HG03457 (cell line): ENCODE measurements at regions not wholly inside any gene's neighbourhood (a gene's known extent, or its start where the extent isn't known, plus 50 kb on each side); places are given as distances from the start of the nearest gene placed in this dataset.
"Not testable (repeated sequence)": the region's sequence is repeated elsewhere in the genome, so short reads cannot be mapped to it uniquely, and the experiment has no call there.

Experiments
- ATAC-seq: cut with Tn5 transposase; IDR thresholded peaks from one replicate; pipeline ENCODE4 v1.9.1; 2021; ENCODE audit warnings: moderate number of reproducible peaks; ENCODE audit not compliant: unreplicated experiment

DNA sequence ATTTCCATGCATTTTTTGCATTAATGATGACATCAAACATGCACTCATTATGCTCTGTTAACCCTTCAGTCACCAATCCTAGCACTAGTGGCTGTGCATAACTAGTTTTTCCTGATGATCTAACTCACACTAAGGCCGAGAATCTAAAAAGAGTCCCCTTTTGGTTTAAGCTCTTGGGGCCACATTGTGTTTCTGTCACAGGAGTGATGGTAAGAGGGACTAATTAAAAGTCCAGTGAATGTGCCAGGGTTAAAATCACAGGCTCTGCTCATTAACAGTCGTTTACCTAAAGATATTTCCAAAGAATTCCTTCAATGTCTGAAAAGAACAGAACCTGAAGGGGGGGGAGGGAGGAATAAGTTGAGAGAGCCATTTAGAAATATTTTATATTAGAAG lies 359.0 kb upstream of the ANKRD30A start:
- no peak for ATAC-seq

DNA sequence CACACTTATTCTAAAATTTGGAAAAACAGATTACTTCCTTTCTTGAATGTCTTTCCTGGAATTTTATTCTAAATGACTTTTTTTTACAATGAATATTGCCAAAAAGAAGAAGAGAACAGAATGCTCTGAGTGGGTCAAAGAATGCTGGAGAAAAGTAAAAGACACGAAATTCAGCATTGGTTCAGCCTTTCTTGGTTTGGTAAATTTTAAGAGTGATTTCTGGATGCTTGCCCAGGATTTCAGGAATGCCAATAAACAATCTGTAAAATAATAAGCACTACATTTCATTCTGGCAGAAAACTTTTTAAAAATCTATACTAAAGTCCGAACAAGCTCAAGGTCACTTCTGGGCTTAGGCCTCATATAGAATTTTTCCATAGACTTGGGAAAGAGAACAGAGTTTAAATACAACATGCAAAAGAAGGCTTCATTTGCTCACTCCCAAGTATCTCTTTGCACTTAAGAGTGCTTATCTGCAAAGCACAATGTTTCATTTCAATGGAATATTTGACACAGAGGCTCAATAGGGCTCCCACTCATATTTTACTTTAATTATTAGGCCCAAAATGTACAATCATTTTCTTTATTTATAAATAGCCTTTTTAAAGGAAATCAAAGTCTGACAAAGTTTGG lies 359.5 kb upstream of the ANKRD30A start:
- ATAC-seq, result no peak

DNA sequence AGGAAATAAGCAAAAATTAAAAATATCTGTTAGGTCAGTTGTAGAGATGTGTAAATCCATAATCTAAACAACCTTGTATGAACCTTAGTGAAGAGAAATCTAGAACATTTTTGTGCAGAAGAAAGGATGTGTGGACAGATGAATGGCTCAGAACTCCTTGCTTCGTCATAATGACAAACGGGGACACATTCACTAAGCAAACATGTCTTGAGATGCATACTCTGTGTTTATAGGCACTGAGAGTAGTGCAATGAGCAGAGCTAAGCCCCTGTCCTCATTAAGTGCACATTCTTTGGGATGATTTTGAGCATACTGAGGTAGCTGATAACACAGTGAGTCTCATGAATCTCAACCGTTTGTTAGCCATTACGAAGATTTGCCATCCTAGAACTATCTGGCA lies 360.6 kb upstream of the ANKRD30A start:
- no peak for ATAC-seq

DNA sequence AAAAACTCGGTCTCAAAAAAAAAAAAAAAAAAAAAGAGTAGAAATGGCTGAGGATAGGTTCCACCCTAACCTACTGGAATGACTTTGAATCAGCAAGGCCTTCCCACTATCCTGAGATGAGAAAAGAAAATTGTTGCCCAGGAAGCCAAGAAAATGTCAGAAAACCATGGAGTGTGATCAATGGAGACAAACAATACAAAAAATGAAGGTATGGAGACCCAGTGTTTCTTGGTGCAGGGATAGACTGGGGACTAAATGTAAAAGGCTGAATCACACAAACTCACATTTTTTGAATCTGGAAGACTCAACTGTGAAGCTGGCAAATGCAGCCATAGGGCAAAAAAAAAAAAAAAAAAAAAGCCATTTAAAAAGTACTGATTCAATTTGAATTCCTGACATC lies 364.3 kb upstream of the ANKRD30A start:
- ATAC-seq, result no peak

DNA sequence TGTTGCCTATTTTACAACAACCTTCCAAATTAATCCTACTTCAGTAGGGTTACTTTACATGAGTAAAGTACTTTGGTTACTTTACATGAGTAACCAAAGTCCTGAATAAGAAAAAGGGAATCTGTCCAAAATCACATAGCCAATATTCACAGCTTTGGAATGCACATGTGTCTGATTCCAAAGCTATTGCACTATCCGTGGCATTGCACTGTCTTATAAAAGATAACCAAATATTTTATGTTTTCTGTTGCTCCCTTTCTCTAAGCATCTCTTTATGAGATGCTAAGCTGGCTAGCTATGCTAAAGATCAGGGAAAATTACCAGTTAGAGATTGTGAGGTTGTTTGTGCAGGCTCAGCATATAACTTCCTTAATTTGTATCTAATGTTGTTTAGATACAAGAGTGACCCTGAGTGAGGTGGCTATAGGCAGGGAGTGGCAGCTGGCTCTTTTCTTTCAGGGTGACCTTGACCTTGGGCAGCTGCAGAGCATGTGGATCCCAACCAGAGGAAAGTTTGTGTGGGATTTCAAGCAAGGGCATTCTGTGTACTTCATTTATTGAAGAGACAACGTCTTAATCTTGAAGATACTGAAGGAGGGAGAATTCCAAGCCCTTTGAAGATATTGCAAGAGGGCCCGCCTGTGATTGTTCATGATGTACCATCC lies 366.1 kb upstream of the ANKRD30A start:
- ATAC-seq, result no peak

DNA sequence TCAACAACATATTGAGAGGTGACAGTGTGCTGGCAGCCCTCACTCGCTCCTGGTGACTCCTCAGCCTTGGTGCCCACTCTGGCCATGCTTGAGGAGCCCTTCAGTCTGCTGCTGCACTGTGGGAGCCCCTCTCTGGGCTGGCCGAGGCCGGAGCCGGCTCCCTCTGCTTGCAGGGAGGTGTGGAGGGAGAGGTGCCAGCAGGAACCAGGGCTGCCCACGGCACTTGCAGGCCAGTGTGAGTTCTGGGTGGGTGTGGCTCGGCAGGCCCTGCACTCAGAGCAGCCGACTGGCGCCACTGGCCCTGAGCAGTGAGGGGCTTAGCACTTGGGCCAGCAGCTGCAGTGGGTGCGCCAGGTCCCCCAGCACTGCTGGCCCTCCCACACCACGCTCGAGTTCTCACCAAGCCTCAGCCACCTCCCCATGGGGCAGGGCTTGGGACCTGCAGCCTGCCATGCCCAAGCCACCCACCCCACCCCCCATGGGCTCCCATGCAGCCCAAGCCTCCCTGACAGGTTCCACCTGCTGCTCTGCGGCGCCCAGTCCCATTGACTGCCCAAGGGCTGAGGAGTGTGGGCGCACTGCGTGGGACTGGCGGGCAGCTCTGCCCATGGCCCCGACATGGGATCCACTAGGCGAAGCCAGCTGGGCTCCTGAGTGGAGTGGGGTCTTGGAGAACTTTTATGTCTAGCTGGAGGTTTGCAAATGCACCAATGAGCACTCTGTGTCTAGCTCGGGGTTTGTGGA lies 377.1 kb upstream of the ANKRD30A start:
- ATAC-seq, result no peak

DNA sequence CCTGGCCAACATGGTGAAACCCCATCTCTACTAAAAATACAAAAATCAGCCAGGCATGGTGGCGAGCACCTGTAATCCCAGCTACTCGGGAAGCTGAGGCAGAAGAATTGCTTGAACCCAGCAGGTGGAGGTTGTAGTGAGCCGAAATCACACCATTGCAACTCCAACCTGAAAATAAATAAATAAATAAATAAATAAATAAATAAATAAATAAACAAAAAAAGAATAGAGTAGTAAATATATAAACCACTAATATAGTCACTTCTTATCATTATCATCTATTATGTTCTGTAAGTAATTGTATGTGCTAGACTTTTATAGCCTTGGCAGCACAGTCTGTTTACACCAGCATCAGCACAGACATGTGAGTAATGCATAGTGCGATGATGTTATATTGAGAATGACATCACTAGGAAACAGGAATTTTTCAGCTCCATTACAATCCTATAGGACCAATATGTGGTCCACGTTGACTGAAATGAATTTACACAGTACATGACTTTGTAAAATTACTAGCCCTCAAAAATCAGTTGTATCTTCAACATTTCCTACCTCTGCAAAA lies 385.4 kb upstream of the ANKRD30A start:
- ATAC-seq, result no peak

DNA sequence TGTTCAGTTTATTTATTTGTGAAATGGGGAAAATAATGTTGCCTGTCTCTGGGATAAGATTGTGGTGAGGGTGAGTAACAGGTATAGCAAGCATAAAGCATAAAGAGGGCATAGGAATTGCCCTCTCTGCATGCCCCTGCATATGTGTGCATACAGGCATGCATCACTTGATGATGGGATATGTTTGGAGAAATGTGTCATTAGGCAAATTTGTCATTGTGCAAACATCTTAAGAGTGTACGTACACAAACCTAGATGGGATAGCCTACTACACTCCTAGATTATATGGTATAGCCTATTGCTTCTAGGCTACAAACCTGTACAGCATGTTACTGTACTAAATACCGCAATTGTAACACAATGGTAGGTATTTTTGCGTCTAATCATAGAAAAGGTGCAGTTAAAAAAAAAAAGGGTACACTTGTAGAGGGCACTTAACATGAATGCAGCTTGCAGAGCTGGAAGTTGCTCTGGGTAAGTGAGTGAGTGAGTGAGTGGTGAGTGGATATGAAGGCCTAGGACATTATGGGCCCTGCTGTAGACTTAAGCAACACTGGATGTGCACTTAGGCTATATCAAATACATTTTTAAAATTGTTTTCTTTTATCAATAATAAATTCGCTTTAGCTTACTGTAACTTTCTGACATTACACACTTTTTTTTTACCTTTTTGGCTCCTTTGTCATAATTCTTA lies 386.5 kb upstream of the ANKRD30A start:
- no peak for ATAC-seq

DNA sequence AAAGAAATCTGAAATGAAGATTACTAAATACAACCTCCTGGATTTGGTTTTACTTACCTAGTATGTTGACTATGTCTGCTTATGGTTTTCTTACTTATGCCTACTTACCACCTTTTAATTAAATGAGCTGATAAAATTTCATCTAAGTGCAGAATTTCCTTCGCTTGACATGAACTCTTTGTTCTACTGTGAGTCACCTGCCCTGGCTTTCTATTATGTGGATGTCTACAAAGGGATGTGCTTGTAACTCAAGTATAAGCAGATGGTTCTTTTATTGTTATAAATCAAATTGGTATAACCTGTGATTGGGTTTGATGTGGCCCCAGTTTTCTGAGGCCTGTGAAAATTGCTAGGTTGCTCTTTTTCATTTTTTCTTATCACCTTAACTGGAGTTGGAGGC lies 389.1 kb upstream of the ANKRD30A start:
- no peak for ATAC-seq

DNA sequence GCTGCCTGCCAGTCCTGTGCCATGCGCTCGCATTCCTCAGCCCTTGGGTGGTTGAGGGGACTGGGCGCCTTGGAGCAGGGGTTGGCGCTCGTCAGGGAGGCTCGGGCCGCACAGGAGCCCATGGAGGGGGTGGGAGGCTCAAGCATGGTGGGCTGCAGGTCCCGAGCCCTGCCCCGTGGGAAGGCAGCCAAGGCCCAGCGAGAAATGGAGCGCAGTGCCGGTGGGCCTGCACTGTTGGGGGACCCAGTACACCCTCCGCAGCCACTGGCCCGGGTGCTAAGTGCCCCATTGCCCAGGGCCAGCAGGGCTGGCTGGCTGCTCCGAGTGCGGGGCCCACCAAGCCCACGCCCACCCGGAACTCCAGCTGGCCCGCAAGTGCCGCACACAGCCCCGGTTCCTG lies 390.8 kb upstream of the ANKRD30A start:
- ATAC-seq, result not testable (repeated sequence)

DNA sequence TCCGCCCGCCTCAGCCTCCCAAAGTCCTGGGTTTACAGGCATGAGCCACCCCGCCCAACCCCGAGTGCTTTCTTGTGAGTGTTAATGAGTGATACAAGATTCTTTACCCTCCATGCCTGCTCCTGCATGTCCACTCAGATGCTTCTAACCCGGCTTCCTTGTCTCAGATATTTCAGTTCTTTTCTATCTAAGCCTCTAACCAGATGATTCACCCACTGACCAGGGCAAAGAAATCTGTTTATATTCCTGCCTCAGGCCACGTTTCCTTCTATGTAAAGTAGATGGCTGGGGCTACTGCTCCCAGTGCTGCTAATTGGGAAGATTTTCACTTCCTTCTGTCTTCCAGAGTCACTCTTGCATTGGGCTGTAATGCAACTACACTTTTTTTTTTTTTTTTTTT lies 395.1 kb upstream of the ANKRD30A start:
- ATAC-seq, result no peak

DNA sequence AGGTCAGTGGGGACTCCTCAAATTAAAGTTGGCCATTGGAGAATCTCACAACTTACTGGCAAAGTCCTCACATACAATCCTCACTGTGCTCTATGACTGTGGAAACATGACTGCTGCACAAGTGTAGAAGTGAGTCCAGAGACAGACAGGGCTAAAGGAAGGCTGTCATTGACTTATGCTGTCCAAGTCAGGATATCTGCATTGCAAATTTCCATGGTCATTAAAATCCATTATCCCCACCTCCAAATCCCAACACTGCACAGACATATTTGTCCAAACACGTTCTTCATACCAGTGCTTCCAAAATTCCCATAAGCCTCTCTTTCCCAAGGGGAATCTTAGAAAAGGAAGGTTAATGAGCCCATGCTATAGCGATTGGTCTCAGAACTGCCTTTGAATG lies 396.8 kb upstream of the ANKRD30A start:
- ATAC-seq, result no peak

DNA sequence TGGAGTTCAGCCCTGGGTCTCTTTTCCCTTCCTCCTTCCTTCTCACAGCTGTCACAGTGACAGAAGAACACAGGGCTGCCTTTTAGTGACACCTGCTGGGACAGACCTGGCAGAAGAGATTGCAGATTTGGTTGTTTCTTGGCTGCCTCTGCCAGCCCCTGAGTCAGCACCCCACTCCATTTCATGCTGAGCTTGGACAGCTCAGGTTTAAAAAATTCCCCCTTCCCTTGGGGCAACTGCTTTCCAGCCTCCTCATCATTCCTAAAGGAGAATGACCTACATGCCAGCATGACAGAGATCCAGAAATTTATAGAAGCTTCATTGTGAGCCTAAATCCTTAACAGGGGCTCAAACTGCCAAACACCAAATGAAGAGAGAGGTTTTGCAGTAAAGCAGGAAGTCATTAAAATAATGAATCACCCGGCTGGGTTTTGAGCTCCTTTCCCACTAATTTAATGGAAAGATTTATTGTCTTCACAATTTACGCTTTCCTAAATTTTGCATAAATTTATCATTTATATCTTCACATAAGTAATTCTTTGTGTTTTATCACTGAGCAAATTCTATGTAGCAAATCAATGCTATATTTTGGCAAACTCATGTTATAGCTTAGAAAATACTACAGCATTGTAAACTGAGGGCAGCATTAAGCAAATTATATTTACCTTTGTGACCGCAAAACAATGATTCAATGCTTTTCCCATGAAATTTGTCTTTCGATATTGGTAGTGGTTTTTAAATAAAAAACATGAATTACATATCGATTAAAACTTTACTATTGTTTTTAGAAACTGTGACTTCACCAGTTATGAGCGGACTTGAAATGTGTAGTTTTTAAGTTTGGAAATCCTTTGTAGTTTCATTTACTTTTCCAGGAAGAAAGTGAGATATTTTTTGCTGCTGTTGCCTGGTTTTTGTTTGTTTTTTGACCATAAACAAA lies 399.5 kb upstream of the ANKRD30A start:
- no peak for ATAC-seq

DNA sequence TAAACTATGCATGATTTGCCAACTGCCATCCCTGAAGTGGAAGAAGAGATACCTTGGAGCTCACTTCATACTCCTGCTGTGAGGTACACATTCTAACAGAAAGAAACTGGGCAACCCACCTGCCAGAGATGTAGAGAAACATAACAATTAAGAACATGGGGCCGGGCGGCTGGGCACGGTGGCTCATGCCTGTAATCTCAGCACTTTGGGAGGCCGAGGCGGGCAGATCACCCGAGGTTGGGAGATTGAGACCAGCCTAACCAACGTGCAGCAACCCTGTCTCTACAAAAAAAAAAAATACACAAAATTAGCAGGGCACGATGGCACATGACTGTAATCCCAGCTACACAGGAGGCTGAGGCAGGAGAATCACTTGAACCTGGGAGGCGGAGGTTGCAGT lies 402.6 kb upstream of the ANKRD30A start:
- no peak for ATAC-seq

DNA sequence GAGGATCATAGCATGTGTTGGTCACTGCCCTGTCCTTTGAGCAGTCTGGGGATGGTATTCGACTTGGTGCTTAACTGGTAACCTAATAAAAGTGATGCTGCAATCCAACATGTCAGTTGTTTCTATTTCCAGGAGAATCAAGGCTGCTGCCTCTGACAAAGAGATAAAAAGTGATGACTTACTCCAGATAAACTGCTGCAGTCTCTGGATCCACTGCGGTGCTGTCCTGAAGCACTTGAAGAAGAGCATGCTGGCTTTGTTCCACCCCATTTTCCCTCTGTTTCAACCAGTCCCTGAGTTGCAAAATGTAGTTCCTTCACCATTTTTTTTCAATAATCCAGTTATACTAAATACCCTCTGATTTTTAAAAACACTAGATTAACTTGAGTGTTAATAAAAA lies 403.5 kb upstream of the ANKRD30A start:
- ATAC-seq, result no peak

DNA sequence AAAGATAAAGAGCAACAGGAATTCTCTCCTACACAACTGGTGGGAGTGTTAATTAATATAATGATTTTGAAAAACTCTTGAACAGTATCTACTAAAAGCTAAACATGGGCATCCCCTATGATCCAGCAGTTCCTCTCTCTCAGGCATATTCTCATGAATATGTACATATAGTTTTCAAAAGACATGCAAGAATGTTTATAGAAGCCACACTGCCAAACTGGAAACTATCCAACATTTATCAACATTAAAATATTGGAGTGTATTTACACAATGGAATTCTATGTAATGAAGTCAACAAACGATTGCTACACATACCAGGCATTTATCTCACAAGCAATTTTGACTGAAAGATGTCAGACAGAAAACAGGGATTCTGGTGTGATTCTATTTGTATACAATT lies 404.5 kb upstream of the ANKRD30A start:
- ATAC-seq, result no peak

DNA sequence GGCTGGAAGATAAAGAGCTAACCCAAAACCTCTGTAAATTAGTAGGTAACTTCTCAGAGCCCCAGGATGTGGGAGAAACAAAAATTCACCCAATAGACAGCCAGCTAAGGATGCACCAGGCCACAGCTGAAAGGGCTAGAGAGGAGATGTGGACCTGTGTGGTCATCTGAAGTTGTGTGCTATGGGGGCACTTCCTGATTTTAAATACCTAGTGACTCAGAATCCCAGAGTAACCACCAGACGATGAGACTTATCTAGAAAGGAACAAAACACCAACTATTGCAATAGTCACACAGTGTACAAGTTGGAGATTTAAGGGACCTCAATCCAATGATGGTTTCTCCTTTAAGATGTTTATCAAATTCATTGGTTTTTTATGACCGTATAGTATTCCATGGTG lies 408.3 kb upstream of the ANKRD30A start:
- no peak for ATAC-seq

DNA sequence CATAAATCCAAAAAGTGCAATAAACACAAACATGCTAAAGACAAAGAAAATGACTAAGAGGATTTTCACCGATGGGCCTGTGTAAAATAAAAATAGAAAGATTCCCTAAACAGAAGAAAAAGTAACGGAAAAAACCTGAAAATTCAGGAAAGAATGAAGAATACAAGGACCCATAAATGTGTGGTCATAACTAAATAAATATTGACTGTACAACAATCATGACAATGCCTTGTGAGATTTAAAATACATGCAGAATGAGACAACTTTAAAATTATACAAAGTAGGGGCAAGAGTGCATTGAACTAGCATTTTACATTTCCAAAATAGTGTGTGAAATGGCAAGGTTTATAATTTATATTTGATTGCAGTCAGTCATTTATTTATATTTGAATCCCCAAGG lies 409.1 kb upstream of the ANKRD30A start:
- ATAC-seq, result no peak

DNA sequence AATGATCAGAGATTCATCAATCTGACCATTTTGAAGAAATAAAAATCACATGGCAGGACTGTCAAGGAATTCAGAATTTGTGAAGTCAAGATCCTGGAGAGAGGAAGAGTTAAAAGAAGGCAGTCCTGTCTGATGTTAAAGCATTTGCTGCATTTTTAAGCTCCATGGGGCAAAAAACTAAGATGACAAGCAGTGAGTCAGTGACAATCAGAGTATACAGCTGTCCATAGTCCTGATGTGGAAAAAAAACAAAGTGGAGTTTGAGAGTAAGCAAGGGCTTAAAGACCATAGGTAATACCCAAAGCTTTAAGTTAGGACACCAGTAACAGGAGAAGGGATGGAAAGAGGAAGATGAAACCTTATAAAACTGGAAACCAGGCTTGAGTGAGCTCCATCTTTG lies 412.7 kb upstream of the ANKRD30A start:
- ATAC-seq, result no peak

DNA sequence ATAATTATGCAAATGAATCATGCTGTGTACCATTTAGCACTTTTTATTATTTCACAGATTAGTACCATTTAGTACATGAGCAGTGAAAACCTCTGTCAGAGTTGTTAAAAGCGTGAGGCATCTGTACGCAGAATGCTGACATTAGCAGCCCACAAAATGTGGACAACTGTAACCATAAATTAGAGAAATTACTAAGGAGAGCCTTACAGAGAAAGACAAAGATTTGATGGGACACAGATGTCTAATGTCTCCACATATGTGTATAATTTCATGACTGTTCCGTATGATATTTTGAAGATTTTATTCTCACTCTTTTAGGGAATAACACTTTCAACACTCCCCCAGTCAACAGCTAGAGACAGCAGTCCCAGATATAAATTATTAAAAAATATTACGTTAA lies 414.0 kb upstream of the ANKRD30A start:
- ATAC-seq, result no peak
